GM18909 (cell line): ENCODE measurements at regions not wholly inside any gene's neighbourhood (a gene's known extent, or its start where the extent isn't known, plus 50 kb on each side); places are given as distances from the start of the nearest gene placed in this dataset.

Experiments
- ATAC-seq: cut with Tn5 transposase; IDR thresholded peaks from one replicate; pipeline ENCODE4 v1.9.1; 2021; ENCODE audit warnings: mild to moderate bottlenecking; ENCODE audit not compliant: unreplicated experiment, poor library complexity

- ATAC-seq = no peak
Observed at GRCh38 chr2:45093181-45093580, 83.9 kb upstream of the SIX2 start.

DNA sequence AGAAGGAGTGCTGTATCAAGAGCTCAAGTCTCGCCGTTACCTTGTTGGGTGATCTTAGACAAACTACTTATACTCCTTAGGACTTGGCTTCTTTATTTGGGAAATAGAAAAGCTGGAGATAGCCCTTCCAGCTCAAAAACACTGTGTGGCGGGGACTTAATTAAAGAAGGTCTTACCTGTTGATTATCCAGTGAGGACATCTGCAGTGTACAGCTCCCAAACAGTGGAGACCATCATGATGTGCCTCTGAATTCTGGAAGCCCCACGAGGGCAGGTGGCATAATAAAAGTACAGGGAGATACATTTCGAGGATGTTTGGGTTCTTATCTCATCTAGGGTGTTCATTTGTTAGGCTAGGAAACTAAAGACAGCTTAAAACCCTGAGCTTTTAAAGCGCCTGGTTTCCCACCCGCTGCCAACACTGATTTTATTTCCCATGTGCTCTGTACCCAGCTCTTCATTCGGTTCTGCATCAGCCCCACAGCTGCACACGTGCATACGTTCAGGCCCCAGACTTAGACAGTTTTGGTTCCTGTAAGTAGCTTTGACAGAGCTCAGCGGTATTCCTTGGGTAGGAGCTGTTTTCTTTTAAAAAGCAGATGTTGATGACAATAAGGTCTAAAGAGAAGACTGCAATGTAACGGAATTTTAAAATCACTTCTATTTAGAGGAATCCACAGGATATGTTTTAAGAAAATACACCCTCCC is 80.5 kb upstream of the SIX2 start:
- no peak for ATAC-seq

DNA sequence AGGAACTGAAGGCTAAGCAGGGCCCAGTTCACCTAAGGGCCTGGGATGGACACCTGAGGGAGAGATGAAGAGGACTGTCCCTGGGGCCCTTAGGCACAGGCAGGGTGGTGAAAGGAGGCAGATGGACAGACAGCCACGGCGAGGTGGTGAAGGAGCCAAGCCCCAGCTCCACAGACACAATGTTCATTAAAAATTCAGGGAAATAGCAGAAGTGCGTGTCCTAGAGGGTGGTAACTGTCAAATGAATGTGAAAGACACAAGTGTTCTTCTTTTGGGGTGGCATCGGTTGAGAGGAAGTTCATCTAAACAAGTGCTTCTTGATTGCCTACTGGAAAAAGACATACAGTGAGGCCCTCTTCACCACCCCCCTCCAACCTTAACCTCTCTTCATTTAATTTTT is 76.2 kb upstream of the SIX2 start:
- no peak for ATAC-seq

DNA sequence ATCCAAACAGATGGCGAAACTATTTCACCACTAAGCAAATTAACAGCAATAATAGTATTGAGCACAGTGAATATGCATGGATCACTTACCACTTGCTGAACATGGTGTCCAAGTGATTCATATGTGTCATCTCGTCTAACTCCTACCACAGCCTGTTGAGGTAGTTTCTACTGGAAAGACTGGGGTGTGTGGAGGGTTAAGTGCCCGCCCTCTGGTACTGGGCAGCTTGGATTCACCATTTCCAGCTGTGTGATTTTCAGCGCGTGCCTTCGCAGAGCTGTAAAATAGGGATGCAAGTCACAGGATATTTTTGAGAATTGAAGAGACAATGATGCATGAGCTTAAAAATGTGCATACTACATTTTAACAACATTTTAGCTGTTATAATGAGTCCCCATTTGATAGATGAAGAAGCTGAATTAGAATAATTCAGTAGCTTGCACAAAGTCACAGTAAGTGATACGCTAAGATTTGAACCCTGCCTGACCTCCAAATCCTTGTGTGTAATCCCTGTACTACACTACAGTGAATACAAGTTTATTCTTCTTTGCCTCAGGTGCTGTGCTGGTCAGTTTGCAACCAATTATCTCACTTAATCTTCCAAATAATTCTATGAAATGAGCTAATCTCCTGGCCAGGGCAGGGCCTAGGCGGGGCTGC is 75.2 kb upstream of the SIX2 start:
- no peak for ATAC-seq

GRCh38 chr2:45083175-45083574 is 73.9 kb upstream of the SIX2 start:
- no peak for ATAC-seq

DNA sequence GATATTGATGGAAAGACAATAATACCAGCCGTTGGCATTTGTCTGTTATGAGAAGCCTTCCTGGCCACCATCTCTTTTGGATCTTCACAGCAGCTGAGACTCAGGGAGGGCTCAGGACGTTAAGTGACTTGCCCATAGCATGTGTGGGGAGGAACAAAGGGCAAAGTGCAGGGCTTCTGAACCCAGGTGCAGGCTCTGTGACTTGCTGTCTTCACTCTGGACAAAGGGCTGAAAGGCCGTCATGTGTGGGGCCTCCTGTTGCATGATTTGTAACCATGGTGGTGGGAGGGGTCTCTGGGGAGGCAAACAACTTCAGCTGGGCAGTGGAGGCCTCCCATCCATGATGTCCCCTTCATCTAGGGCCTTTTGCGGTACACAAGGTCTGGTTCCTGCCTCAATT is 65.5 kb upstream of the SIX2 start:
- no peak for ATAC-seq

DNA sequence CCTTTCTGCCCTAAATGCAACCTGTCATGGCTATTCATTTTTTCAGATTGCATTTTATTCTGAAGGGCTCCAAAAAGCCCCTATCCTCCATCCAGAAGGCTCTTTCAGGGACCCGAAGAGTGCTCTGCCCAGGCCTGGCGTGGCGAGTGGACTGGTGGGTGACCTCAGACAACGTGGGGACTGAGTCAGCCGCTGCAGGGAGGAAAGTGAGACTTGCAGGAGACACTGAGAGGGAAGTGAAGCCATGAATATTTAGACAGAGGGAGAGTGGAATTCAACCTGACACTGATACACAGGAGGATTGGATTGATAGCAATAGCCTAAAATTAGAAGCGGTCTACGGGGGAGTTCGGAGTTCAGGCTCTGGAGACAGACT is 63.6 kb upstream of the SIX2 start:
- no peak for ATAC-seq

DNA sequence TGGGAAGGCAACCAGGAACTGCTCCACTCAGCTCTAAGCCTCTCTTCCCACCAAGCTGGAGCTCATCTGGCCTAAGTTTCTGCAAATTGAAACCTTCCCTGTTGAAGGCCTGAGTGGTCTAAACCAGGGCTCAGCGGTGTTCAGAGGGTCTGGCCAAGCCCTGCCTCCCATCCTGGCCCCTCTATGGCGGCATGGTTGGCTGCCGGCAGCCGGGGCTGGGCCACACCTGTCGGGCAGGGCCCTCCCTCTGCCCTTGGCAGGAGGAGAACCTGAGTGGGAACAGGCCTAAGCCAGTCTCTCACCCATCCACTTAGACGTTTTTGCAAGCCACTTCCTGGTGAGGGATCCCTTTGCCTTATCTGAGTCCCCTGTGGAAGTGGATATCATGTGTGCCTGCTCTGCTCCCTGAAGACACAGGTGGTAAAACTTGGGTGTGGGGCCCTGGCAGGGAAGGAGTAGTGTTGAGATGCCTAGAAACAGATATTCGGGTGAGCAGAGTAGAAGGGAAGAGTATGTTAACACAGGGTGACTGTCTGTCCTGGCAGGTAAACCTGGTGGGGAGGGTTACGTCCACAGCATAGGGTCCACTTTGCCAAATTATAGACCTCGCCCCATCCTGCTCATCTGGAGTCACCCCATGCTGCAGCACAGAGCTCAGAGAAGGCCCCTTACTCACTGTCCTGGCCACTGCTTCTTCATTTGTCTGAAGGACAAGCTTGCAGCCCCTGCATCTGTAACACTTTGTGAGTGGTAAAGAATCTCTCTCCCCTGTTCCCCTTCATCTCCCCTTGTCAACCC is 63.0 kb upstream of the SIX2 start:
- ATAC-seq = no peak

- no peak for ATAC-seq
Observed at GRCh38 chr2:45070113-45070652, 60.9 kb upstream of the SIX2 start.

GRCh38 chr2:45069684-45070083 is 60.4 kb upstream of the SIX2 start:
- ATAC-seq = no peak

DNA sequence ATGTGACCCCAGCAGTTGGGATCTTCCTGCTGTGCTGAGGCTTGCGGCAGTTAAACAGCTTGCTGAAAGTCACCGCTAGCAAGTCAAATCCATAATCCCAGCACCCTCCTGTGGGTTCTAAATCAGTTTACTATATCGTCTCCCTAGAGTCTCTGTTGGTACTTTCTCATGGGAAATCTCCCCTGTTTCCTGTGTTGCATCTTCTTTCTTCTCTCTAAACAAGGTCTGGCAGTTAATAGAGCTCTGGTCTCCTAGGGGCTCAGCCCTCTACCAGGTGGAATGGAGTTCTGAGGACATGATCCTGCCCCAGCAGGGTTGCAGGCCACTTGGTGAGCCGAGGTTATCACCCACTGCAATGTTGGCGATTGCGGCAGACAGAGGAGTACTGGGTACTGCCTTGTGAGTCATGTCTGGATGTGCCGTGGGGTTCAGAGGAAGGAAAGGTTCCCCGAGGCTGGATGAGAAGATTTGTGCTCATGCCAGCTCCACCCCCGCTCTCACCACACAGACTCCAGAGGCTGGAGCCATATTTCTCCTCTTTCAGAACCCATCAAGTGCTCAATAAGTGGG is 59.4 kb upstream of the SIX2 start:
- ATAC-seq = no peak

DNA sequence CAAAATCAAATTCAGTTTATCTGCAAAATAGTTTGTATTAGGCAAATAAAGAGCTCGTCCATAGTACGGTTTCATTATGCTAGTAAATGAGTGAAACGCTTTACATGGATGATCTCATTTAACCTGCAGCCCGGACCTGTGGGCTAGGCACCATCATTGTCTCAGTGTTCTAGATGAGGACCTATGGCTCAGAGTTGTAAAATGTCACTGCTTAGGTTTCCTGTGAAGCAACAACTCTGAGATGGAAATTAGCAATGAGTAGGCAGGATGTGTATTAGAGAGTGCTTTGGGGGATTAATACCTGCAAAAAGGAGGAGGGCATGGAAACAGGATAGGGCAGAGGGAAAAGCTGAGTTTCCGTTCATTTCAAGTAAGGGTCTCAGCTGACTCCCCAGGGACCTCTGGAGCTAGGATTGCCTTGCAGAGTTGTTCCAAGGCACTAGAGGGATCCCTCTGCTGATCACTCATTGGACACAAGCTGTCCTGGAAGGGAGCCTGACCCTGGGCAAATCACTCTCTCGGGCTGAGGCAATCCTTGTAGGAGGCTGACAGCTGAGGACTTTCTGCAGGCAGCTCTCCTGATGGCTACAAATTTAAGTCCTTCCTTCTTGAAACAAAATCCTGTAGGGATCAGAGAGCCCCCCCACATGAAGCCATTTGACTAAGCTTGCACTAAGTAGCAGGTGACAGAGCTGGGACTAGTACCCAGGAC is 58.8 kb upstream of the SIX2 start:
- ATAC-seq = no peak
